SK-N-SH (cell line): ENCODE measurements at regions not wholly inside any gene's neighbourhood (a gene's known extent, or its start where the extent isn't known, plus 50 kb on each side); places are given as distances from the start of the nearest gene placed in this dataset.

Experiments used
- CTCF ChIA-PET: fragments of 300-600, 350-600 bp; formaldehyde crosslinking; extraction: SDS; loops from one replicate; lab custom pipeline; 2021; lab: Yijun Ruan, JAX
- POLR2A ChIA-PET: fragments of 350-600 bp; sonication (Branson Sonifier 250); formaldehyde crosslinking; extraction: SDS; loops from one replicate; lab custom pipeline; 2020; ENCODE audit warnings: antibody characterized with exemption, inconsistent platforms; lab: Yijun Ruan, JAX
- DNase-seq: peaks from one replicate; pipeline ENCODE4 v3.0.0; 2012
- H2AFZ ChIP-seq: fragments of 200-600 bp; sonication (generic); 2 replicates; pipeline ENCODE4 v1.8.1; 2016; ENCODE audit warnings: antibody characterized with exemption, mild to moderate bottlenecking, low read depth
- H3F3A ChIP-seq: fragments of 200-600 bp; sonication (generic); replicated peaks from 2 replicates; pipeline ENCODE3; 2016; ENCODE audit warnings: antibody characterized with exemption, mild to moderate bottlenecking; ENCODE audit not compliant: insufficient read depth
- H3K27ac ChIP-seq, 2 experiments: fragments of 200-500 bp in 1 of 2; fragments of 200-600 bp in 1 of 2; sonication (Bioruptor generic) in 1 of 2; sonication (generic), shearing (Covaris generic) in 1 of 2; 2 replicates each; pipeline versions ENCODE4 v1.5.1 to v1.6.1; 2014 to 2016; ENCODE audit warnings: low read depth in 2 of 2, inconsistent platforms in 1 of 2, low read length in 1 of 2, mild to moderate bottlenecking in 1 of 2, mixed read lengths in 1 of 2
- H3K27me3 ChIP-seq: fragments of 200-600 bp; sonication (generic), shearing (Covaris generic); 2 replicates; pipeline ENCODE4 v1.6.1; 2016; ENCODE audit warnings: mixed run types; ENCODE audit not compliant: insufficient read depth
- H3K36me3 ChIP-seq, 2 experiments: fragments of 200-500 bp in 1 of 2; fragments of 200-600 bp in 1 of 2; sonication (Bioruptor generic) in 1 of 2; sonication (generic) in 1 of 2; replicated peaks in 1 of 2; 2 replicates each; pipeline versions ENCODE3 to v1.5.1; 2014 to 2016; ENCODE audit warnings: low read length in 1 of 2, mild to moderate bottlenecking in 1 of 2; ENCODE audit not compliant: insufficient read depth in 2 of 2, control insufficient read depth in 1 of 2
- H3K4me1 ChIP-seq, 2 experiments: fragments of 200-500 bp in 1 of 2; fragments of 200-600 bp in 1 of 2; sonication (Bioruptor generic) in 1 of 2; sonication (generic), shearing (Covaris generic) in 1 of 2; 2 replicates each; pipeline versions ENCODE4 v1.5.1 to v1.6.1; 2014 to 2016; ENCODE audit warnings: low read depth in 1 of 2, low read length in 1 of 2, mixed run types in 1 of 2; ENCODE audit not compliant: insufficient read depth in 2 of 2, control insufficient read depth in 1 of 2
- H3K4me2 ChIP-seq: fragments of 200-600 bp; sonication (generic), shearing (Covaris generic); 2 replicates; pipeline ENCODE4 v1.6.1; 2017; ENCODE audit warnings: mixed run types
- H3K4me3 ChIP-seq, 2 experiments: fragments of 200-500 bp in 1 of 2; fragments of 200-600 bp in 1 of 2; sonication (Bioruptor generic) in 1 of 2; sonication (generic), shearing (Covaris generic) in 1 of 2; 2 replicates each; pipeline versions ENCODE4 v1.5.1 to v1.8.1; 2014 to 2016; ENCODE audit warnings: low read depth in 2 of 2, inconsistent platforms in 1 of 2, low read length in 1 of 2, mild to moderate bottlenecking in 1 of 2, mixed read lengths in 1 of 2, moderate library complexity in 1 of 2
- H3K79me2 ChIP-seq: fragments of 200-600 bp; sonication (generic); 2 replicates; pipeline ENCODE4 v1.8.1; 2017; ENCODE audit warnings: mild to moderate bottlenecking; ENCODE audit not compliant: insufficient read depth
- H3K9ac ChIP-seq: fragments of 200-600 bp; sonication (generic); 2 replicates; pipeline ENCODE4 v1.6.1; 2017; ENCODE audit warnings: mixed run types
- H3K9me2 ChIP-seq: fragments of 200-600 bp; sonication (generic); 2 replicates; pipeline ENCODE4 v1.6.1; 2017; ENCODE audit warnings: mixed run types
- H3K9me3 ChIP-seq: fragments of 200-600 bp; sonication (generic); 2 replicates; pipeline ENCODE4 v1.6.1; 2017; ENCODE audit warnings: mixed run types, mild to moderate bottlenecking, moderate library complexity
- H4K20me1 ChIP-seq: fragments of 200-600 bp; sonication (generic); 2 replicates; pipeline ENCODE4 v1.6.1; 2017; ENCODE audit warnings: mild to moderate bottlenecking, mixed run types; ENCODE audit not compliant: insufficient read depth
- CHD2 ChIP-seq: fragments of 150-350 bp; IDR thresholded peaks from 2 replicates; pipeline ENCODE4 v1.6.1; 2018; ENCODE audit warnings: low read length; ENCODE audit not compliant: partially characterized antibody
- ELF1 ChIP-seq: IDR thresholded peaks from 2 replicates; pipeline ENCODE4 v1.4.0; 2012
- FOXJ3 ChIP-seq: sonication (generic); formaldehyde crosslinking; IDR thresholded peaks from 2 replicates; pipeline ENCODE4 v1.5.1; 2020; ENCODE audit warnings: mild to moderate bottlenecking, missing genetic modification reagents
- FOXM1 ChIP-seq: IDR thresholded peaks from 2 replicates; pipeline ENCODE4 v1.4.0; 2012; ENCODE audit warnings: low read depth, mild to moderate bottlenecking
- GATA2 ChIP-seq: sonication (generic); formaldehyde crosslinking; IDR thresholded peaks from 2 replicates; pipeline ENCODE4 v1.5.0; 2020; ENCODE audit warnings: mild to moderate bottlenecking, missing genetic modification reagents
- JUND ChIP-seq: IDR thresholded peaks from 2 replicates; pipeline ENCODE4 v1.4.0; 2012
- MEF2A ChIP-seq: IDR thresholded peaks from 2 replicates; pipeline ENCODE4 v1.4.0; 2012; ENCODE audit warnings: low read depth, borderline replicate concordance
- MXI1 ChIP-seq: IDR thresholded peaks from 2 replicates; pipeline ENCODE4 v1.6.1; 2012; ENCODE audit warnings: mild to moderate bottlenecking, low read depth, low read length, improper control_type of control experiment
- NFIC ChIP-seq: IDR thresholded peaks from 2 replicates; pipeline ENCODE4 v1.4.0; 2012; ENCODE audit warnings: borderline replicate concordance
- NRF1 ChIP-seq: IDR thresholded peaks from 2 replicates; pipeline ENCODE4 v1.6.1; 2012; ENCODE audit warnings: low read depth, mild to moderate bottlenecking, low read length
- RCOR1 ChIP-seq: fragments of 150-350 bp; IDR thresholded peaks from 2 replicates; pipeline ENCODE4 v1.6.1; 2017; ENCODE audit warnings: antibody characterized with exemption, low read length
- RFX5 ChIP-seq: IDR thresholded peaks from 2 replicates; pipeline ENCODE4 v1.6.1; 2012; ENCODE audit warnings: mild to moderate bottlenecking, improper control_type of control experiment, low read length
- RXRA ChIP-seq: IDR thresholded peaks from 2 replicates; pipeline ENCODE4 v1.4.0; 2012; ENCODE audit warnings: low read depth, mild to moderate bottlenecking, borderline replicate concordance
- SIN3A ChIP-seq: IDR thresholded peaks from 2 replicates; pipeline ENCODE4 v1.6.1; 2012; ENCODE audit warnings: low read depth, mild to moderate bottlenecking, low read length, moderate library complexity, borderline replicate concordance
- WGBS: methylation state at CpG from one replicate; pipeline ENCODE4 v1.1.6; 2017; ENCODE audit warnings: low lambda C conversion rate; 5-methylcytosine and 5-hydroxymethylcytosine counted together
- TF ChIP-seq, protein P1 (sequence below): IDR thresholded peaks from 2 replicates; pipeline ENCODE4 v1.6.1; 2012; ENCODE audit warnings: mild to moderate bottlenecking, low read depth, low read length, moderate library complexity
- TF ChIP-seq, protein P2 (sequence below): IDR thresholded peaks from 2 replicates; pipeline ENCODE4; 2012
- TF ChIP-seq, protein P3 (sequence below): fragments of 150-350 bp; IDR thresholded peaks from 2 replicates; pipeline ENCODE4 v1.6.1; 2017; ENCODE audit warnings: antibody characterized with exemption, low read length, low read depth, borderline replicate concordance
- TF ChIP-seq, protein P4 (sequence below): fragments of 150-350 bp; IDR thresholded peaks from 2 replicates; pipeline ENCODE4 v1.6.1; 2016; ENCODE audit warnings: mild to moderate bottlenecking, low read depth, low read length
- TF ChIP-seq, protein P5 (sequence below): IDR thresholded peaks from 2 replicates; pipeline ENCODE4 v1.4.0; 2012; ENCODE audit warnings: low read depth, borderline replicate concordance

DNA sequence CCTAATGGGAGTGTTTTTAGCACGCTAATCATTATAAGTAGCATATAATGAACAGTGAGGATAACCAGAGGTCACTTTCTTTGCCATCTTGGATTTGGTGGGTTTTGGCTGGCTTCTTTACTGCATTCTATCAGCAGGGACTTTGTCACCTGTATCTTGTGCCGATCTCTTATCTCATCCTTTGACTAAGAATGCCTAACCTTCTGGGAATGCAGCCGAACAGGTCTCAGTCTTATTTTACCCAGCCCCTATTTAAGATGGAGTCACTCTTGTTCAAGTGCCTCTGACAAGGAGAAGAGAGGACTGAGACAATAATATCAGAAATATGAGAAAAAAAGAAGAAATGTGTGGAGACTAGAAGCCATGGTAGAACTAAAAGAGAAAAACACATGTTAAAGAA is 276.4 kb downstream of the TMX3 start:
- DNase-seq = no peak
- WGBS = 89% methylated on average over 3 of the region's 3 CpGs
- no peaks in the 10 kb centered on the region for H3K9me3 ChIP-seq
- CTCF ChIA-PET = no interaction called here
- peaks cover 0 to 20% of the 10 kb centered on the region in 2 experiments; a peak in 1 of 4 replicates for H3K4me1 ChIP-seq
- H4K20me1 ChIP-seq = no peaks in the 10 kb centered on the region
- H3K79me2 ChIP-seq = no peaks in the 10 kb centered on the region
- H3K27ac ChIP-seq = peak overlapping the region in 1 of 2 experiments; percentile 0; a peak in 1 of 4 replicates
- H3K36me3 ChIP-seq = no peaks in the 10 kb centered on the region
- H3K9ac ChIP-seq = no peak overlapping the region
- no peaks in the 10 kb centered on the region for H3K9me2 ChIP-seq
- no peak for TF ChIP-seq ELF1
- TF ChIP-seq FOXJ3 = no peak
- TF ChIP-seq, protein P1, sequence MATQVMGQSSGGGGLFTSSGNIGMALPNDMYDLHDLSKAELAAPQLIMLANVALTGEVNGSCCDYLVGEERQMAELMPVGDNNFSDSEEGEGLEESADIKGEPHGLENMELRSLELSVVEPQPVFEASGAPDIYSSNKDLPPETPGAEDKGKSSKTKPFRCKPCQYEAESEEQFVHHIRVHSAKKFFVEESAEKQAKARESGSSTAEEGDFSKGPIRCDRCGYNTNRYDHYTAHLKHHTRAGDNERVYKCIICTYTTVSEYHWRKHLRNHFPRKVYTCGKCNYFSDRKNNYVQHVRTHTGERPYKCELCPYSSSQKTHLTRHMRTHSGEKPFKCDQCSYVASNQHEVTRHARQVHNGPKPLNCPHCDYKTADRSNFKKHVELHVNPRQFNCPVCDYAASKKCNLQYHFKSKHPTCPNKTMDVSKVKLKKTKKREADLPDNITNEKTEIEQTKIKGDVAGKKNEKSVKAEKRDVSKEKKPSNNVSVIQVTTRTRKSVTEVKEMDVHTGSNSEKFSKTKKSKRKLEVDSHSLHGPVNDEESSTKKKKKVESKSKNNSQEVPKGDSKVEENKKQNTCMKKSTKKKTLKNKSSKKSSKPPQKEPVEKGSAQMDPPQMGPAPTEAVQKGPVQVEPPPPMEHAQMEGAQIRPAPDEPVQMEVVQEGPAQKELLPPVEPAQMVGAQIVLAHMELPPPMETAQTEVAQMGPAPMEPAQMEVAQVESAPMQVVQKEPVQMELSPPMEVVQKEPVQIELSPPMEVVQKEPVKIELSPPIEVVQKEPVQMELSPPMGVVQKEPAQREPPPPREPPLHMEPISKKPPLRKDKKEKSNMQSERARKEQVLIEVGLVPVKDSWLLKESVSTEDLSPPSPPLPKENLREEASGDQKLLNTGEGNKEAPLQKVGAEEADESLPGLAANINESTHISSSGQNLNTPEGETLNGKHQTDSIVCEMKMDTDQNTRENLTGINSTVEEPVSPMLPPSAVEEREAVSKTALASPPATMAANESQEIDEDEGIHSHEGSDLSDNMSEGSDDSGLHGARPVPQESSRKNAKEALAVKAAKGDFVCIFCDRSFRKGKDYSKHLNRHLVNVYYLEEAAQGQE = no peak
- TF ChIP-seq MXI1 = no peak
- TF ChIP-seq SIN3A = no peak
- TF ChIP-seq RFX5 = no peak
- TF ChIP-seq, protein P2, sequence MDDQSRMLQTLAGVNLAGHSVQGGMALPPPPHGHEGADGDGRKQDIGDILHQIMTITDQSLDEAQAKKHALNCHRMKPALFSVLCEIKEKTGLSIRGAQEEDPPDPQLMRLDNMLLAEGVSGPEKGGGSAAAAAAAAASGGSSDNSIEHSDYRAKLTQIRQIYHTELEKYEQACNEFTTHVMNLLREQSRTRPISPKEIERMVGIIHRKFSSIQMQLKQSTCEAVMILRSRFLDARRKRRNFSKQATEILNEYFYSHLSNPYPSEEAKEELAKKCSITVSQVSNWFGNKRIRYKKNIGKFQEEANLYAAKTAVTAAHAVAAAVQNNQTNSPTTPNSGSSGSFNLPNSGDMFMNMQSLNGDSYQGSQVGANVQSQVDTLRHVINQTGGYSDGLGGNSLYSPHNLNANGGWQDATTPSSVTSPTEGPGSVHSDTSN = no peak
- TF ChIP-seq, protein P3, sequence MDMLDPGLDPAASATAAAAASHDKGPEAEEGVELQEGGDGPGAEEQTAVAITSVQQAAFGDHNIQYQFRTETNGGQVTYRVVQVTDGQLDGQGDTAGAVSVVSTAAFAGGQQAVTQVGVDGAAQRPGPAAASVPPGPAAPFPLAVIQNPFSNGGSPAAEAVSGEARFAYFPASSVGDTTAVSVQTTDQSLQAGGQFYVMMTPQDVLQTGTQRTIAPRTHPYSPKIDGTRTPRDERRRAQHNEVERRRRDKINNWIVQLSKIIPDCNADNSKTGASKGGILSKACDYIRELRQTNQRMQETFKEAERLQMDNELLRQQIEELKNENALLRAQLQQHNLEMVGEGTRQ = no peak
- TF ChIP-seq FOXM1 = no peak
- TF ChIP-seq CHD2 = no peak
- no peaks in the 10 kb centered on the region for H3K27me3 ChIP-seq
- H3K4me3 ChIP-seq = no peak overlapping the region
- no peak overlapping the region for H3K4me2 ChIP-seq
- POLR2A ChIA-PET = no interaction called here
- H2AFZ ChIP-seq = peak overlapping the region; percentile 59; the same call in 1 of the 2 replicates
- H3F3A ChIP-seq = no peaks in the 10 kb centered on the region

DNA sequence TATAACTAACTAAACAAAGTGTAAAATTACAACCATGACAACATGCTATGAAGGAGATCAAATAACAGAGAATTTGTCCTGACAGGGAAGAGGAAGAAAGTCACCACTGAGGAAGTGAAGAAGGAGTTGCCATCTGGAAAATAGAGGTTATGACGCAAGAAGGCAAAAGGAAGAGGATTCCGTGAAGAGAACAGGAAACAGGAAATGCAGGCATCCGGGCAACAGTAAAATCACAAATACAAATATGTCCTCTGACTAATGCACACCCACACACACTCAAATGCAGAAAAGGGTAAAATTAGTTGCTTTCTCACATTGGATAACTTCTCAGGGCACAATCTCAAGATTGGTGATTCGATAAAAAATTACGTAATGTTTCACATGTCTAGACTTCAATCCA is 278.4 kb downstream of the TMX3 start:
- Histone ChIP-seq H3K4me3 (no peak overlapping the region), H4K20me1 (no peaks in the 10 kb centered on the region), H3K4me2 (no peak overlapping the region), H3K27ac (no peak overlapping the region), H3K9ac (no peak overlapping the region), H3K9me2 (no peaks in the 10 kb centered on the region), H3K36me3 (no peaks in the 10 kb centered on the region), H3K9me3 (no peaks in the 10 kb centered on the region), H3F3A (no peaks in the 10 kb centered on the region), H2AFZ (no peak overlapping the region), H3K79me2 (no peaks in the 10 kb centered on the region), H3K27me3 (no peaks in the 10 kb centered on the region), H3K4me1 (peaks cover 0 to 25% of the 10 kb centered on the region in 2 experiments; a peak in 2 of 4 replicates)
- TF ChIP-seq CHD2 (no peak), FOXM1 (no peak), RXRA (no peak), NRF1 (no peak), RCOR1 (no peak), ELF1 (no peak), RFX5 (no peak), JUND (no peak), GATA2 (CRISPR knock-in tag) (no peak), MEF2A (no peak), NFIC (no peak), SIN3A (no peak)
- TF ChIP-seq, protein P4, sequence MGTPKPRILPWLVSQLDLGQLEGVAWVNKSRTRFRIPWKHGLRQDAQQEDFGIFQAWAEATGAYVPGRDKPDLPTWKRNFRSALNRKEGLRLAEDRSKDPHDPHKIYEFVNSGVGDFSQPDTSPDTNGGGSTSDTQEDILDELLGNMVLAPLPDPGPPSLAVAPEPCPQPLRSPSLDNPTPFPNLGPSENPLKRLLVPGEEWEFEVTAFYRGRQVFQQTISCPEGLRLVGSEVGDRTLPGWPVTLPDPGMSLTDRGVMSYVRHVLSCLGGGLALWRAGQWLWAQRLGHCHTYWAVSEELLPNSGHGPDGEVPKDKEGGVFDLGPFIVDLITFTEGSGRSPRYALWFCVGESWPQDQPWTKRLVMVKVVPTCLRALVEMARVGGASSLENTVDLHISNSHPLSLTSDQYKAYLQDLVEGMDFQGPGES = no peak
- TF ChIP-seq, protein P5, sequence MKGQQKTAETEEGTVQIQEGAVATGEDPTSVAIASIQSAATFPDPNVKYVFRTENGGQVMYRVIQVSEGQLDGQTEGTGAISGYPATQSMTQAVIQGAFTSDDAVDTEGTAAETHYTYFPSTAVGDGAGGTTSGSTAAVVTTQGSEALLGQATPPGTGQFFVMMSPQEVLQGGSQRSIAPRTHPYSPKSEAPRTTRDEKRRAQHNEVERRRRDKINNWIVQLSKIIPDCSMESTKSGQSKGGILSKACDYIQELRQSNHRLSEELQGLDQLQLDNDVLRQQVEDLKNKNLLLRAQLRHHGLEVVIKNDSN = no peak
- TF ChIP-seq, protein P2 = no peak
- ChIA-PET CTCF (no interaction called here), POLR2A (no interaction called here)
- 86% methylated on average over 5 of the region's 5 CpGs for WGBS
- no peak for DNase-seq
